ENCODE measurements at regions not wholly inside any gene's neighbourhood (a gene's known extent, or its start where the extent isn't known, plus 50 kb on each side); places are given as distances from the start of the nearest gene placed in this dataset.

- no peaks in the 10 kb centered on the region for H3K4me1 ChIP-seq (ENCODE audit: insufficient read depth, low read length)
- H3K4me2 ChIP-seq (ENCODE audit: insufficient read depth, low read length) = no peak overlapping the region
- TF ChIP-seq CTCF (IDR thresholded peaks at IDR 0.05; ENCODE audit: extremely low read depth, low read depth, low read length) = no peak
- H2AFZ ChIP-seq (ENCODE audit: low read length) = no peak overlapping the region
- H4K20me1 ChIP-seq (ENCODE audit: insufficient read depth, low read length) = no peaks in the 10 kb centered on the region
- no peak overlapping the region for H3K27ac ChIP-seq (ENCODE audit: low read depth, low read length)
- no peaks in the 10 kb centered on the region for H3K36me3 ChIP-seq (ENCODE audit: insufficient read depth, low read length)
- DNase-seq (ENCODE audit: insufficient read length, low spot score, missing footprints) = no peak
- H3K27me3 ChIP-seq (ENCODE audit: insufficient read depth, low read length) = no peaks in the 10 kb centered on the region
- H3K4me3 ChIP-seq (ENCODE audit: insufficient read depth, low read length) = no peak overlapping the region
- H3K9me3 ChIP-seq (ENCODE audit: low read depth, low read length) = no peaks in the 10 kb centered on the region
- H3K79me2 ChIP-seq (ENCODE audit: insufficient read depth, low read length) = no peaks in the 10 kb centered on the region
Measured at GRCh38 chr17:33580215-33580614, 287.1 kb upstream of the ASIC2 start.

- Histone ChIP-seq H3K36me3 (ENCODE audit: insufficient read depth, low read length) (no peaks in the 10 kb centered on the region), H3K9me3 (ENCODE audit: low read depth, low read length) (no peaks in the 10 kb centered on the region), H3K27ac (ENCODE audit: low read depth, low read length) (no peak overlapping the region), H3K4me2 (ENCODE audit: insufficient read depth, low read length) (no peak overlapping the region), H3K4me1 (ENCODE audit: insufficient read depth, low read length) (no peaks in the 10 kb centered on the region), H3K4me3 (ENCODE audit: insufficient read depth, low read length) (no peak overlapping the region), H3K27me3 (ENCODE audit: insufficient read depth, low read length) (no peaks in the 10 kb centered on the region), H4K20me1 (ENCODE audit: insufficient read depth, low read length) (no peaks in the 10 kb centered on the region), H2AFZ (ENCODE audit: low read length) (no peak overlapping the region), H3K79me2 (ENCODE audit: insufficient read depth, low read length) (no peaks in the 10 kb centered on the region)
- no peak for DNase-seq (ENCODE audit: insufficient read length, low spot score, missing footprints)
- no peak for TF ChIP-seq CTCF (IDR thresholded peaks at IDR 0.05; ENCODE audit: extremely low read depth, low read depth, low read length)
Measured at GRCh38 chr17:33582661-33583060, 289.6 kb upstream of the ASIC2 start.

- H3K27ac ChIP-seq (ENCODE audit: low read depth, low read length) = no peak overlapping the region
- no peaks in the 10 kb centered on the region for H3K79me2 ChIP-seq (ENCODE audit: insufficient read depth, low read length)
- H3K9me3 ChIP-seq (ENCODE audit: low read depth, low read length) = no peaks in the 10 kb centered on the region
- H3K27me3 ChIP-seq (ENCODE audit: insufficient read depth, low read length) = no peaks in the 10 kb centered on the region
- DNase-seq (ENCODE audit: insufficient read length, low spot score, missing footprints) = no peak
- H2AFZ ChIP-seq (ENCODE audit: low read length) = no peak overlapping the region
- H4K20me1 ChIP-seq (ENCODE audit: insufficient read depth, low read length) = no peaks in the 10 kb centered on the region
- no peaks in the 10 kb centered on the region for H3K36me3 ChIP-seq (ENCODE audit: insufficient read depth, low read length)
- TF ChIP-seq CTCF (IDR thresholded peaks at IDR 0.05; ENCODE audit: extremely low read depth, low read depth, low read length) = no peak
- H3K4me3 ChIP-seq (ENCODE audit: insufficient read depth, low read length) = no peak overlapping the region
- no peak overlapping the region for H3K4me2 ChIP-seq (ENCODE audit: insufficient read depth, low read length)
- no peaks in the 10 kb centered on the region for H3K4me1 ChIP-seq (ENCODE audit: insufficient read depth, low read length)
Measured at GRCh38 chr17:33583518-33584417, 290.7 kb upstream of the ASIC2 start.

GRCh38 chr17:33593991-33594390 is 300.9 kb upstream of the ASIC2 start:
- no peak overlapping the region for H3K4me3 ChIP-seq (ENCODE audit: insufficient read depth, low read length)
- H2AFZ ChIP-seq (ENCODE audit: low read length) = no peak overlapping the region
- TF ChIP-seq CTCF (IDR thresholded peaks at IDR 0.05; ENCODE audit: extremely low read depth, low read depth, low read length) = no peak
- H3K4me1 ChIP-seq (ENCODE audit: insufficient read depth, low read length) = no peaks in the 10 kb centered on the region
- DNase-seq (ENCODE audit: insufficient read length, low spot score, missing footprints) = no peak
- no peak overlapping the region for H3K4me2 ChIP-seq (ENCODE audit: insufficient read depth, low read length)
- H3K36me3 ChIP-seq (ENCODE audit: insufficient read depth, low read length) = no peaks in the 10 kb centered on the region
- H3K9me3 ChIP-seq (ENCODE audit: low read depth, low read length) = no peaks in the 10 kb centered on the region
- no peaks in the 10 kb centered on the region for H3K27me3 ChIP-seq (ENCODE audit: insufficient read depth, low read length)
- no peaks in the 10 kb centered on the region for H4K20me1 ChIP-seq (ENCODE audit: insufficient read depth, low read length)
- no peaks in the 10 kb centered on the region for H3K79me2 ChIP-seq (ENCODE audit: insufficient read depth, low read length)
- H3K27ac ChIP-seq (ENCODE audit: low read depth, low read length) = no peak overlapping the region
